Liver (tissue), 8 donors: ENCODE measurements at regions not wholly inside any gene's neighbourhood (a gene's known extent, or its start where the extent isn't known, plus 50 kb on each side); places are given as distances from the start of the nearest gene placed in this dataset.

Experiments
- DNase-seq: peaks from one replicate; pipeline ENCODE4 v3.0.0-alpha.2; 2017; ENCODE audit warnings: low spot score
- H3K27ac ChIP-seq, 2 donors: one replicate each; pipeline ENCODE4 v1.7.0; 2013; ENCODE audit warnings: inconsistent platforms in 2 of 2, low read length in 2 of 2, control low read depth in 1 of 2, low read depth in 1 of 2, mild to moderate bottlenecking in 1 of 2
- H3K27me3 ChIP-seq, 4 donors: one replicate each; pipeline versions ENCODE4 v1.6.1 to v1.7.0; 2013; ENCODE audit warnings: low read length in 3 of 4, inconsistent platforms in 1 of 4, mild to moderate bottlenecking in 1 of 4, moderate library complexity in 1 of 4; ENCODE audit not compliant: control insufficient read depth in 4 of 4, insufficient read depth in 4 of 4
- H3K36me3 ChIP-seq, 4 donors: one replicate each; pipeline versions ENCODE4 v1.6.1 to v1.7.0; 2013; ENCODE audit warnings: low read length in 3 of 4, mild to moderate bottlenecking in 3 of 4, low read depth in 1 of 4, moderate library complexity in 1 of 4; ENCODE audit not compliant: control insufficient read depth in 4 of 4, insufficient read depth in 3 of 4
- H3K4me1 ChIP-seq, 4 donors: one replicate each; pipeline versions ENCODE4 v1.6.1 to v1.7.0; 2013; ENCODE audit warnings: low read length in 3 of 4, mild to moderate bottlenecking in 3 of 4, moderate library complexity in 1 of 4; ENCODE audit not compliant: control insufficient read depth in 4 of 4, insufficient read depth in 4 of 4
- H3K4me3 ChIP-seq, 3 donors: one replicate each; pipeline versions ENCODE4 v1.6.1 to v1.7.0; 2013; ENCODE audit warnings: low read length in 3 of 3, control low read depth in 1 of 3, low read depth in 1 of 3, mild to moderate bottlenecking in 1 of 3
- H3K9ac ChIP-seq, 2 donors: one replicate each; pipeline ENCODE4 v1.7.0; 2013; ENCODE audit warnings: low read length in 2 of 2, mild to moderate bottlenecking in 2 of 2, moderate library complexity in 2 of 2, control low read depth in 1 of 2, low read depth in 1 of 2
- H3K9me3 ChIP-seq, 4 donors: one replicate each; pipeline versions ENCODE4 v1.6.1 to v1.7.0; 2013; ENCODE audit warnings: low read length in 3 of 4; ENCODE audit not compliant: control insufficient read depth in 4 of 4
- ATF3 ChIP-seq: IDR thresholded peaks from 2 replicates; pipeline ENCODE4 v1.6.1; 2016; ENCODE audit warnings: antibody characterized with exemption
- CTCF ChIP-seq: fragments of 150-350 bp; IDR thresholded peaks from 2 replicates; pipeline ENCODE4 v1.5.1; 2017; ENCODE audit warnings: improper control_type of control experiment, low read depth, low read length; ENCODE audit not compliant: missing input control
- FOXA2 ChIP-seq: IDR thresholded peaks from 2 replicates; pipeline ENCODE4 v1.6.1; 2016; ENCODE audit warnings: antibody characterized with exemption
- HNF4G ChIP-seq: IDR thresholded peaks from 2 replicates; pipeline ENCODE4 v1.6.1; 2016; ENCODE audit warnings: antibody characterized with exemption
- NR2F2 ChIP-seq: IDR thresholded peaks from 2 replicates; pipeline ENCODE4 v1.6.1; 2016; ENCODE audit warnings: antibody characterized with exemption
- REST ChIP-seq: IDR thresholded peaks from 2 replicates; pipeline ENCODE4 v1.6.1; 2016; ENCODE audit warnings: antibody characterized with exemption, mild to moderate bottlenecking
- RXRA ChIP-seq, 2 donors: IDR thresholded peaks; 2 replicates each; pipeline ENCODE4 v1.6.1; 2017 to 2018; ENCODE audit warnings: antibody characterized with exemption in 2 of 2, mild to moderate bottlenecking in 1 of 2
- WGBS: extraction: QIAGEN DNeasy Blood & Tissue Kit; methylation state at CpG from one replicate; pipeline ENCODE4 v1.1.7; 2013; 5-methylcytosine and 5-hydroxymethylcytosine counted together
- donor health status: healthy.
- donor health status: healthy.
- donor health status: healthy.
- donor health status: healthy.
- donor health status: healthy.

- no peak for DNase-seq
- H3K4me3 ChIP-seq, result no peak overlapping the region
- 84% methylated on average over 2 of the region's 2 CpGs for WGBS
- no peak overlapping the region for H3K9ac ChIP-seq
- no peaks in the 10 kb centered on the region for H3K36me3 ChIP-seq
- no peaks in the 10 kb centered on the region for H3K4me1 ChIP-seq
- no peak overlapping the region for H3K27ac ChIP-seq
- no peak for TF ChIP-seq NR2F2
- TF ChIP-seq REST, result no peak
- no peak for TF ChIP-seq HNF4G
- peaks cover 0 to 3% (median 0%) of the 10 kb centered on the region in 4 donors for H3K27me3 ChIP-seq
- H3K9me3 ChIP-seq, result no peaks in the 10 kb centered on the region
These were observed 153.0 kb downstream of the ASB9 start for GRCh38 chrX:15116900-15117299.

- no peaks in the 10 kb centered on the region for H3K4me1 ChIP-seq
- no peak overlapping the region for H3K4me3 ChIP-seq
- no peaks in the 10 kb centered on the region for H3K9me3 ChIP-seq
These were observed 154.9 kb downstream of the ASB9 start for GRCh38 chrX:15114743-15115566.

More at GRCh38 chrX:15114743-15115566, 154.9 kb downstream of the ASB9 start:
- Histone ChIP-seq H3K27ac (no peak overlapping the region), H3K9ac (no peak overlapping the region), H3K36me3 (no peaks in the 10 kb centered on the region), H3K27me3 (peaks cover 0 to 3% (median 0%) of the 10 kb centered on the region in 4 donors)
- DNase-seq, result no peak
- TF ChIP-seq CTCF, result no peak
- TF ChIP-seq FOXA2, result no peak
- no peak for TF ChIP-seq RXRA (IDR thresholded peaks at IDR 0.05)
- TF ChIP-seq ATF3, result no peak
- 50% methylated on average over 8 of the region's 8 CpGs for WGBS
